Caco-2 (cell line): ENCODE measurements at regions not wholly inside any gene's neighbourhood (a gene's known extent, or its start where the extent isn't known, plus 50 kb on each side); places are given as distances from the start of the nearest gene placed in this dataset.
"Not testable (repeated sequence)": the region's sequence is repeated elsewhere in the genome, so short reads cannot be mapped to it uniquely, and the experiment has no call there.

Experiments
- BruUV-seq: library from RNA; stranded (reverse); fragments of 400-500 nt; replicated peaks from 2 replicates; lab custom pipeline; 2021; lab: Mats Ljungman, UMichigan
- CTCF ChIA-PET: fragments of 300-600 bp; sonication (Branson Sonifier 250); formaldehyde crosslinking; loops from one replicate; lab custom pipeline; 2022; ENCODE audit warnings: antibody characterized with exemption; lab: Charles Lee
- POLR2A ChIA-PET: fragments of 300-600 bp; sonication (Branson Sonifier 250); formaldehyde crosslinking; loops from one replicate; lab custom pipeline; 2022; ENCODE audit warnings: antibody characterized with exemption; lab: Charles Lee
- DNase-seq, 2 experiments: peaks; one replicate each; pipeline versions ENCODE4 v3.0.0 to v3.0.0-alpha.2; 2020 to 2022
- H3K27me3 ChIP-seq: replicated peaks from 2 replicates; pipeline ENCODE4 v1.6.0; 2011; ENCODE audit warnings: low read length; ENCODE audit not compliant: control insufficient read depth, insufficient read depth
- H3K36me3 ChIP-seq: 2 replicates; pipeline ENCODE4 v1.5.1; 2011; ENCODE audit warnings: low read length; ENCODE audit not compliant: control insufficient read depth, insufficient read depth
- H3K4me1 ChIP-seq: fragments of 250-450 bp; sonication (Bioruptor Pico); 2 replicates; pipeline ENCODE4 v1.5.1; 2020; ENCODE audit warnings: mild to moderate bottlenecking
- H3K4me3 ChIP-seq: 2 replicates; pipeline ENCODE4 v1.5.1; 2011; ENCODE audit warnings: low read depth, mild to moderate bottlenecking, control low read depth, low read length
- H3K9me3 ChIP-seq: fragments of 250-450 bp; sonication (Bioruptor Pico); 2 replicates; pipeline ENCODE4 v1.5.1; 2020; ENCODE audit warnings: mild to moderate bottlenecking, moderate library complexity
- H3K27ac Mint-ChIP-seq: one replicate; pipeline ENCODE4 v1.8.0; 2022; ENCODE audit warnings: mixed read lengths; ENCODE audit not compliant: unreplicated experiment
- H3K27me3 Mint-ChIP-seq: one replicate; pipeline ENCODE4 v1.8.0; 2022; ENCODE audit warnings: mixed read lengths; ENCODE audit not compliant: insufficient read depth, unreplicated experiment
- H3K36me3 Mint-ChIP-seq: one replicate; pipeline ENCODE4 v1.8.0; 2022; ENCODE audit warnings: mild to moderate bottlenecking, mixed read lengths; ENCODE audit not compliant: insufficient read depth, unreplicated experiment
- H3K4me1 Mint-ChIP-seq: one replicate; pipeline ENCODE4 v1.8.0; 2022; ENCODE audit warnings: low read depth, mixed read lengths; ENCODE audit not compliant: unreplicated experiment
- H3K4me3 Mint-ChIP-seq: one replicate; pipeline ENCODE4 v1.8.0; 2022; ENCODE audit warnings: mild to moderate bottlenecking, moderate library complexity, mixed read lengths; ENCODE audit not compliant: unreplicated experiment
- H3K9me3 Mint-ChIP-seq: one replicate; pipeline ENCODE4 v1.8.0; 2022; ENCODE audit warnings: mixed read lengths; ENCODE audit not compliant: unreplicated experiment
- CTCF ChIP-seq, 2 experiments: fragments of 200-600 bp in 1 of 2; IDR thresholded peaks; 1 replicate in 1 of 2; 2 replicates in 1 of 2; pipeline versions ENCODE4 v1.5.1 to v1.8.0; 2011 to 2022; ENCODE audit warnings: antibody characterized with exemption in 1 of 2, control low read depth in 1 of 2, inconsistent platforms in 1 of 2, low read depth in 1 of 2, low read length in 1 of 2, mild to moderate bottlenecking in 1 of 2, moderate library complexity in 1 of 2; ENCODE audit not compliant: insufficient read depth in 1 of 2, severe bottlenecking in 1 of 2, unreplicated experiment in 1 of 2
- intact Hi-C: fragments of 100-400 bp; cut with micrococcal nuclease; formaldehyde crosslinking; loops from one replicate; pipeline ENCODE4 v1.10.0; 2022; ENCODE audit not compliant: unreplicated experiment

- H3K4me3 ChIP-seq: no peak overlapping the region
- no peaks in the 10 kb centered on the region for H3K9me3 ChIP-seq
- ChIA-PET CTCF (interaction anchor here (0.8 kb wide), 1 partner anchor 86 kb away, joined by 3 read pairs; no protein-coding TSS in a partner anchor), POLR2A (interaction anchor here (0.6 kb wide), 1 partner anchor 8 kb away, joined by 3 read pairs; no protein-coding TSS in a partner anchor)
- no peak for DNase-seq
- peaks cover 31% of the 10 kb centered on the region for H3K4me1 ChIP-seq
- no peak for TF ChIP-seq CTCF (IDR thresholded peaks at IDR 0.05; ENCODE audit: insufficient read depth in 1 of 2, low read depth in 1 of 2, low read length in 1 of 2, severe bottlenecking in 1 of 2, unreplicated experiment in 1 of 2)
- peaks cover 26% of the 10 kb centered on the region for H3K4me1 Mint-ChIP-seq
- no peaks in the 10 kb centered on the region for H3K27me3 Mint-ChIP-seq
- intact Hi-C loops: no loop called here
- H3K36me3 Mint-ChIP-seq: no peaks in the 10 kb centered on the region
- no peaks in the 10 kb centered on the region for H3K9me3 Mint-ChIP-seq
- H3K27me3 ChIP-seq: no peaks in the 10 kb centered on the region
- no peak overlapping the region for H3K4me3 Mint-ChIP-seq
- H3K27ac Mint-ChIP-seq: no peak overlapping the region
- H3K36me3 ChIP-seq: no peaks in the 10 kb centered on the region
- no TSS peak for BruUV-seq
These were observed 54.0 kb upstream of the HSPB3 start for GRCh38 chr5:54401515-54401914.

GRCh38 chr5:54398191-54398590, 57.3 kb upstream of the HSPB3 start:
- ChIA-PET POLR2A (no interaction called here), CTCF (interaction anchor here (0.7 kb wide), 1 partner anchor 20 kb away, joined by 3 read pairs; no protein-coding TSS in a partner anchor)
- intact Hi-C loops: no loop called here
- BruUV-seq: no TSS peak
- Histone ChIP-seq H3K9me3 (no peaks in the 10 kb centered on the region), H3K27me3 (no peaks in the 10 kb centered on the region), H3K4me3 (no peak overlapping the region), H3K4me1 (peaks cover 18% of the 10 kb centered on the region), H3K36me3 (no peaks in the 10 kb centered on the region)
- H3K4me1 Mint-ChIP-seq: peaks cover 6% of the 10 kb centered on the region
- H3K27ac Mint-ChIP-seq: no peak overlapping the region
- no peaks in the 10 kb centered on the region for H3K9me3 Mint-ChIP-seq
- no peak overlapping the region for H3K4me3 Mint-ChIP-seq
- H3K27me3 Mint-ChIP-seq: no peaks in the 10 kb centered on the region
- H3K36me3 Mint-ChIP-seq: no peaks in the 10 kb centered on the region
- no peak for DNase-seq
- TF ChIP-seq CTCF (IDR thresholded peaks at IDR 0.05; ENCODE audit: insufficient read depth in 1 of 2, low read depth in 1 of 2, low read length in 1 of 2, severe bottlenecking in 1 of 2, unreplicated experiment in 1 of 2): no peak

- no peaks in the 10 kb centered on the region for H3K27me3 ChIP-seq
- H3K9me3 ChIP-seq: no peaks in the 10 kb centered on the region; the same call in 1 of the 2 replicates
- H3K4me1 ChIP-seq: peaks cover 10% of the 10 kb centered on the region
- H3K4me1 Mint-ChIP-seq: no peaks in the 10 kb centered on the region
- H3K4me3 Mint-ChIP-seq: no peak overlapping the region
- no peaks in the 10 kb centered on the region for H3K9me3 Mint-ChIP-seq
- H3K27ac Mint-ChIP-seq: no peak overlapping the region
- BruUV-seq: no TSS peak
- intact Hi-C loops: no loop called here
- CTCF ChIA-PET: no interaction called here
- H3K36me3 Mint-ChIP-seq: no peaks in the 10 kb centered on the region
- POLR2A ChIA-PET: no interaction called here
- no peaks in the 10 kb centered on the region for H3K36me3 ChIP-seq
- no peak for DNase-seq
- no peak overlapping the region for H3K4me3 ChIP-seq
- no peak for TF ChIP-seq CTCF (IDR thresholded peaks at IDR 0.05; ENCODE audit: insufficient read depth in 1 of 2, low read depth in 1 of 2, low read length in 1 of 2, severe bottlenecking in 1 of 2, unreplicated experiment in 1 of 2)
- H3K27me3 Mint-ChIP-seq: no peaks in the 10 kb centered on the region
These were observed 58.1 kb upstream of the HSPB3 start for GRCh38 chr5:54397420-54397819.

GRCh38 chr5:54393007-54393406, 62.5 kb upstream of the HSPB3 start:
- POLR2A ChIA-PET, H3K4me1 ChIP-seq, H3K27me3 ChIP-seq, CTCF ChIA-PET, H3K27me3 Mint-ChIP-seq, H3K4me3 ChIP-seq, H3K36me3 Mint-ChIP-seq, DNase-seq, BruUV-seq, H3K4me3 Mint-ChIP-seq, H3K27ac Mint-ChIP-seq, H3K9me3 Mint-ChIP-seq, H3K4me1 Mint-ChIP-seq, intact Hi-C loops, H3K9me3 ChIP-seq, H3K36me3 ChIP-seq: not testable (repeated sequence)
